HL-60 (cell line): ENCODE measurements at regions not wholly inside any gene's neighbourhood (a gene's known extent, or its start where the extent isn't known, plus 50 kb on each side); places are given as distances from the start of the nearest gene placed in this dataset.

ENCODE experiments used
- CTCF ChIP-seq: IDR thresholded peaks from one replicate; pipeline ENCODE4 v1.5.1; 2011; ENCODE audit warnings: low read length, control low read depth, inconsistent platforms; ENCODE audit not compliant: insufficient read depth
- POLR2AphosphoS5 ChIP-seq: IDR thresholded peaks from 2 replicates; pipeline ENCODE4 v1.6.1; 2012; ENCODE audit warnings: low read depth
- TF ChIP-seq, protein P1 (sequence below): IDR thresholded peaks from 2 replicates; pipeline ENCODE4 v1.6.1; 2012; ENCODE audit warnings: low read depth; ENCODE audit not compliant: insufficient replicate concordance

GRCh38 chr5:164234321-164234720 is 728.9 kb downstream of the MAT2B start:
- TF ChIP-seq, protein P1, sequence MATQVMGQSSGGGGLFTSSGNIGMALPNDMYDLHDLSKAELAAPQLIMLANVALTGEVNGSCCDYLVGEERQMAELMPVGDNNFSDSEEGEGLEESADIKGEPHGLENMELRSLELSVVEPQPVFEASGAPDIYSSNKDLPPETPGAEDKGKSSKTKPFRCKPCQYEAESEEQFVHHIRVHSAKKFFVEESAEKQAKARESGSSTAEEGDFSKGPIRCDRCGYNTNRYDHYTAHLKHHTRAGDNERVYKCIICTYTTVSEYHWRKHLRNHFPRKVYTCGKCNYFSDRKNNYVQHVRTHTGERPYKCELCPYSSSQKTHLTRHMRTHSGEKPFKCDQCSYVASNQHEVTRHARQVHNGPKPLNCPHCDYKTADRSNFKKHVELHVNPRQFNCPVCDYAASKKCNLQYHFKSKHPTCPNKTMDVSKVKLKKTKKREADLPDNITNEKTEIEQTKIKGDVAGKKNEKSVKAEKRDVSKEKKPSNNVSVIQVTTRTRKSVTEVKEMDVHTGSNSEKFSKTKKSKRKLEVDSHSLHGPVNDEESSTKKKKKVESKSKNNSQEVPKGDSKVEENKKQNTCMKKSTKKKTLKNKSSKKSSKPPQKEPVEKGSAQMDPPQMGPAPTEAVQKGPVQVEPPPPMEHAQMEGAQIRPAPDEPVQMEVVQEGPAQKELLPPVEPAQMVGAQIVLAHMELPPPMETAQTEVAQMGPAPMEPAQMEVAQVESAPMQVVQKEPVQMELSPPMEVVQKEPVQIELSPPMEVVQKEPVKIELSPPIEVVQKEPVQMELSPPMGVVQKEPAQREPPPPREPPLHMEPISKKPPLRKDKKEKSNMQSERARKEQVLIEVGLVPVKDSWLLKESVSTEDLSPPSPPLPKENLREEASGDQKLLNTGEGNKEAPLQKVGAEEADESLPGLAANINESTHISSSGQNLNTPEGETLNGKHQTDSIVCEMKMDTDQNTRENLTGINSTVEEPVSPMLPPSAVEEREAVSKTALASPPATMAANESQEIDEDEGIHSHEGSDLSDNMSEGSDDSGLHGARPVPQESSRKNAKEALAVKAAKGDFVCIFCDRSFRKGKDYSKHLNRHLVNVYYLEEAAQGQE, result no peak
- no peak for TF ChIP-seq CTCF
- TF ChIP-seq POLR2AphosphoS5, result no peak
